Retinal pigment epithelial cell (primary cell): ENCODE measurements at regions not wholly inside any gene's neighbourhood (a gene's known extent, or its start where the extent isn't known, plus 50 kb on each side); places are given as distances from the start of the nearest gene placed in this dataset.
A peak's percentile ranks its signal among the peaks of the same experiment; 100 is the strongest.
"Not testable (repeated sequence)": the region's sequence is repeated elsewhere in the genome, so short reads cannot be mapped to it uniquely, and the experiment has no call there.

Experiments
- DNase-seq: peaks from one replicate; pipeline ENCODE4 v3.0.0-alpha.2; 2010; ENCODE audit warnings: low read depth
- H3K4me3 ChIP-seq: 2 replicates; pipeline ENCODE4 v1.5.1; 2011; ENCODE audit warnings: mild to moderate bottlenecking, low read length, control low read depth, moderate library complexity
- TF ChIP-seq, protein P1 (sequence below): conservative IDR thresholded peaks from 2 replicates; pipeline ENCODE4 v1.5.1; 2011; ENCODE audit warnings: low read depth, low read length, control low read depth, inconsistent platforms

DNA sequence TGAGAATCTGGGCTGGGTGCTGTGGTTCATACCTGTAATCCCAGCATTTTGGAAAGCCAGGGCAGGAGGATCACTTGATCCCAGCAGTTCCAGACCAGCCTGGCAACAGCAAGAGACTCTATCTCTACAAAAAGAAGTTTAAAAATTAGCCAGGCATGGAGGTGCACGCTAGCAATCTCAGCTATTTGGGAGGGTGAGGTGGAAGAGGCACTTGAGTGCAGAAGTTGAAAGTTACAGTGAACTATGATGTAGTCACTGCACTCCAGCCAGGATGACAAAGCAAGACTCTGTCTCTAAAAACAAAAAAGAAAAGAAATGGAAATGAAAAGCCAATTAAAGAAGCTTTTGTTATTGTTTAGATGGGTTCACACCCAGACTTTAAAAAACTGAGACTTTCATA is 131.6 kb upstream of the RASA1 start:
- no peak for DNase-seq
- H3K4me3 ChIP-seq, result no peak overlapping the region
- TF ChIP-seq, protein P1, sequence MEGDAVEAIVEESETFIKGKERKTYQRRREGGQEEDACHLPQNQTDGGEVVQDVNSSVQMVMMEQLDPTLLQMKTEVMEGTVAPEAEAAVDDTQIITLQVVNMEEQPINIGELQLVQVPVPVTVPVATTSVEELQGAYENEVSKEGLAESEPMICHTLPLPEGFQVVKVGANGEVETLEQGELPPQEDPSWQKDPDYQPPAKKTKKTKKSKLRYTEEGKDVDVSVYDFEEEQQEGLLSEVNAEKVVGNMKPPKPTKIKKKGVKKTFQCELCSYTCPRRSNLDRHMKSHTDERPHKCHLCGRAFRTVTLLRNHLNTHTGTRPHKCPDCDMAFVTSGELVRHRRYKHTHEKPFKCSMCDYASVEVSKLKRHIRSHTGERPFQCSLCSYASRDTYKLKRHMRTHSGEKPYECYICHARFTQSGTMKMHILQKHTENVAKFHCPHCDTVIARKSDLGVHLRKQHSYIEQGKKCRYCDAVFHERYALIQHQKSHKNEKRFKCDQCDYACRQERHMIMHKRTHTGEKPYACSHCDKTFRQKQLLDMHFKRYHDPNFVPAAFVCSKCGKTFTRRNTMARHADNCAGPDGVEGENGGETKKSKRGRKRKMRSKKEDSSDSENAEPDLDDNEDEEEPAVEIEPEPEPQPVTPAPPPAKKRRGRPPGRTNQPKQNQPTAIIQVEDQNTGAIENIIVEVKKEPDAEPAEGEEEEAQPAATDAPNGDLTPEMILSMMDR, result no peak

DNA sequence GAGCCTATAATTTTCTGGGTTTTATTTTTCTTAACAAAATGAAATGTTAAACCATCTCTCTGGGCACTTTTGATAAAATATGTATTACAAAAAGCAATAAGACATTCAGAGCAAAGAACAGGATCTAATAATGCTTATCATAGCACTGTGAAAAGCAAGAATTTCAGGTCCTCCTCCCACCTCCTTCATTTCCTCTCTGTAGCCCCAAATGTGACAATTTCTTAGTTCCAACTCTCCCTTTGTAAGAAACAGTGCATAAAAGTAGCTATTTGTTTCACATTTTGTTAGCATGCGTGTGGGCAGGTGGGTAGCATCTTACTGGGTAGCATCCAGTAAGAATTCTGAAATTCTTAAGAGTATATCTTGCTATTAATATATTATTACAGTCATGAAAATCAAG is 130.9 kb upstream of the RASA1 start:
- no peak overlapping the region for H3K4me3 ChIP-seq
- no peak for DNase-seq
- TF ChIP-seq, protein P1, result no peak

DNA sequence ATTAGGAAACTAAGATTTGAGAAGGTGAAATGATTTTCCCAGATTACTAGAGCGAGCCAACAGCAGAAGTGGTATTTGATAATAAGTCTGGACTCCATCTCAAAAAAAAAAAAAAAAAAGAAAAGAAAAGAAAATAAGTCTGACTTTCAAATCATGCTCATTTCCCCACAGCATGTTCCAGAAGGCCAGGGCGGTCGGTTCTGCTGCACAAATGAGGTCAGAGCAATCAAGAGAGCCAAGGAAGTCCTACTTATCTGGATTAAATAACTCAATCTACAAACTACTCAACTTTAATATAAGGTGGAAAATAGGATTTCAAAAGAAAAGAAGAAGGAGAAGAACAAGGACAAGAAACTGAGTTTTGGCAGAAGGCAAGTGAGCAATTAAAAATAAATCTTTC is 130.4 kb upstream of the RASA1 start:
- TF ChIP-seq, protein P1, result no peak
- no peak for DNase-seq
- no peak overlapping the region for H3K4me3 ChIP-seq

DNA sequence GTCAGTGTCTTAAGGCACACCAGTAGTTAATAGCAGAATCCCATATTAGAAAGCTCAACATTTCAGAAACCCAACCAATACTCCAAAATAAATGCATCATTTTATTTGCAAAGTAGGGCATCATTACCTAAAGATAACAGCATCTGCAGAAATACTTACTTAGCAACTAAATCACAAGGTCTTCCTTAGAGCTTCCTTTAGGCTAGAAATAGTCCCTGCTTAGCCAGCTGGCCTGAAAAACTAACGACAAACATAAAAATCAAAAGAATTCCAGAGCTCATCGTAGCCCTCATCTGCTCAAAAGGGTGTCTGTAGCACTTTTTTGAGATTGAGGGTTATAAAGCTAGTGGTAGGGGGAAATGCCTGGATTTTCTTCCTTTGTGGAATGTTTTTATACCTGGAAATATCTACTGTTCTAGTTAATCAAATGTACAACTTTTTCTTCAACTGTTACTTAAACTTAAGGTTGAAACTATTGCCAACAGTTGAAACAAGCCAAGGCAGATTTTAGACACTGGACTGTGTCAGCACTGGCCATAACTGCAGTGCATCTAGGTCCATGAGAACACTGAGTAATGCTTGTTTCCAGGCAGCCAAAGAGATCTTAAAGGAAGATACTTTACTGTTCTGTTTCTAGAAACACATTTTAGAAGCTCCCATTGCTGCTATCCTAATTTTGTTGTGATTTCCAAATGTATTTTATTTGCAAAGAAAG is 129.4 kb upstream of the RASA1 start:
- no peak for DNase-seq
- no peak overlapping the region for H3K4me3 ChIP-seq
- TF ChIP-seq, protein P1, result no peak

DNA sequence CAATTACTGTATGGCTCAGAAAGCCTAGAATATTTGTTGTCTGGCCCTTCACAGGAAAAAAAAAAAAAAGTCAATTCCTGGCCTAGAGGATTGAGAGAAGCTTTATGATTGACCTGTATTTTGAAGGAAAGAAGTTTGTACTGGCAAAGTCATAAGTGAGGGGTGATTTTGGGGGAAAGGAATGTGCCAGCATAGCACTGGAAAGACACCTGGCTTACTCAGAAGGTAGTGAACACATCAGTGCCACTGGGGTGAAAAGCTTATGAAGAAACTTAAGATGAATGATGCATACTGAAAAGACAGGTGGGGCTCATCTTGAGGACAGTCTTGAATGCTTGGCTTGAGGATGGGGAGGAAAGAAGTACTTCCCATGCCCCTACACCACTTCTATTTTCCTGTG is 127.9 kb upstream of the RASA1 start:
- TF ChIP-seq, protein P1, result no peak
- H3K4me3 ChIP-seq, result no peak overlapping the region

DNA sequence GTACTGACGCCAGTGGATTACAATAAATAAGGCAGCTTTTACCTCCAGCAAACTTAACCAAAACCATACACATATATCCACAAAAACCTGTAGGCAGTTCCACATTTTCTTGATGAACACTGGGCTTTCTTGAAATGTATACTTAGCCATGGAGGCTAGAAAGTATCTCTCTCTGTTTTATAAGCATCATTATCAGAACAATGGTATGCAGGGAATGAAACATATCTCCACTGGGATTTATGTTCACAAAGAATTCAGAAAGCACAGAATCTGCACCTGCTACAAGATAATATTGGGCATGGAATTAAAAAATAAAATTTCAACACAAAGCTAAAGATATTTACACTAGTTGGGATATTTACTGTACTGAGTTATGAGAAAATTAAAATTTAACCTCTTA is 126.1 kb upstream of the RASA1 start:
- DNase-seq, result no peak
- no peak overlapping the region for H3K4me3 ChIP-seq
- TF ChIP-seq, protein P1, result no peak

More for the DNA sequence above, 127.9 kb upstream of the RASA1 start:
- DNase-seq, result no peak

DNA sequence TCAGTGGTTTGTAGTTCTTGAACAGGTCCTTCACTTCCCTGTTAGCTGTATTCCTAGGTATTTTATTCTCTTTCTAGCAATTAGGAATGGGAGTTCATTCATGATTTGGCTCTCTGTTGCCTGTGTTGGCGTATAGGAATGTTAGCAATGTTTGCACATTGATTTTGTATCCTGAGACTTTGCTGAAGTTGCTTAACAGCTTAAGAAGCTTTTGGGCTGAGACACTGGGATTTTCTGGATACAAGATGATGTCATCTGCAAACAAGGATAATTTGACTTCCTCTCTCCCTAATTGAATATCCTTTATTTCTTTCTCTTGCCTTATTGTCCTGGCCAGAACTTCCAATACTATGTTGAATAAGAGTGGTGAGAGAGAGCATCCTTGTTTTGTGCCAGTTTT is 121.8 kb upstream of the RASA1 start:
- H3K4me3 ChIP-seq, result not testable (repeated sequence)
- peak; percentile 56 for DNase-seq
